ENCODE measurements at regions not wholly inside any gene's neighbourhood (a gene's known extent, or its start where the extent isn't known, plus 50 kb on each side); places are given as distances from the start of the nearest gene placed in this dataset.
"Not testable (repeated sequence)": the region's sequence is repeated elsewhere in the genome, so short reads cannot be mapped to it uniquely, and the experiment has no call there.

GRCh38 chr5:7170785-7171184, 225.2 kb upstream of the ADCY2 start:
- not testable (repeated sequence) for TF ChIP-seq CTCF (IDR thresholded peaks at IDR 0.05 in 4 of 5, conservative IDR thresholded peaks at IDR 0.05 in 1 of 5); POLR2A (IDR thresholded peaks at IDR 0.05)

All from gastrocnemius medialis (tissue), 4 donors.